HL-60 (cell line): ENCODE measurements at regions not wholly inside any gene's neighbourhood (a gene's known extent, or its start where the extent isn't known, plus 50 kb on each side); places are given as distances from the start of the nearest gene placed in this dataset.

ENCODE experiments used
- DNase-seq, 2 experiments: peaks; one replicate each; pipeline ENCODE4 v3.0.0-alpha.2; 2010 to 2020; ENCODE audit warnings: low read depth in 1 of 2, low spot score in 1 of 2
- H3K27ac ChIP-seq: fragments of 250-450 bp; sonication (Bioruptor Pico); replicated peaks from 2 replicates; pipeline ENCODE4 v1.5.1; 2020; ENCODE audit warnings: mild to moderate bottlenecking, moderate library complexity
- H3K27me3 ChIP-seq: fragments of 250-450 bp; sonication (Bioruptor Pico); 2 replicates; pipeline ENCODE4 v1.5.1; 2021; ENCODE audit warnings: mild to moderate bottlenecking, moderate library complexity; ENCODE audit not compliant: insufficient read depth, poor library complexity, severe bottlenecking
- H3K4me3 ChIP-seq: replicated peaks from 2 replicates; pipeline ENCODE4 v1.5.1; 2011; ENCODE audit warnings: mild to moderate bottlenecking, control low read depth, low read length; ENCODE audit not compliant: insufficient read depth
- GABPA ChIP-seq: IDR thresholded peaks from 2 replicates; pipeline ENCODE4 v1.6.1; 2012; ENCODE audit warnings: low read depth
- POLR2AphosphoS5 ChIP-seq: IDR thresholded peaks from 2 replicates; pipeline ENCODE4 v1.6.1; 2012; ENCODE audit warnings: low read depth
- SPI1 ChIP-seq: IDR thresholded peaks from 2 replicates; pipeline ENCODE4 v1.6.1; 2012; ENCODE audit warnings: low read depth, mild to moderate bottlenecking, borderline replicate concordance
- TF ChIP-seq, protein P1 (sequence below): IDR thresholded peaks from one replicate; pipeline ENCODE4 v1.5.1; 2011; ENCODE audit warnings: low read length, control low read depth, inconsistent platforms; ENCODE audit not compliant: insufficient read depth
- TF ChIP-seq, protein P2 (sequence below): IDR thresholded peaks from 2 replicates; pipeline ENCODE4 v1.6.1; 2012; ENCODE audit warnings: low read depth; ENCODE audit not compliant: insufficient replicate concordance

DNA sequence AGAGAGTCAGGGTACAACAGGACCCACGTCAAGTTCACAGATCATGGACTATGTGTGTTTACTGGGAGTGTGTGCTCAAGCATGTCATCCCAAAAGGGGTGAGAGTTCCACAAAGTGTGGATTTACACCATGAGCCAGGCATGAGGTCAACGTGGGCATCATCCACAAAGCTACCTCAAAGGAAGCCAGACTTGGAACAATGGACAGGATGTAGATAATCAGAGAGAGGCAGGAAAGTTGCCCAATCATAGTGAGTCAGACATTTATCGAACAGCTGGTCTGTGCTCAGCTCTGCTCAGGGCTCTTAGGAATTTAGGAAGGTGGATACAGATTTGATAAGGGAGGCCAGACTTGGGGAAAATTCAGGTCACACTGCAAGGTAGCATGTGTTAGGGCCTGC, 317.2 kb upstream of the CDYL start:
- no peaks in the 10 kb centered on the region for H3K27me3 ChIP-seq
- TF ChIP-seq POLR2AphosphoS5 (no peak), GABPA (no peak), SPI1 (no peak)
- TF ChIP-seq, protein P1, sequence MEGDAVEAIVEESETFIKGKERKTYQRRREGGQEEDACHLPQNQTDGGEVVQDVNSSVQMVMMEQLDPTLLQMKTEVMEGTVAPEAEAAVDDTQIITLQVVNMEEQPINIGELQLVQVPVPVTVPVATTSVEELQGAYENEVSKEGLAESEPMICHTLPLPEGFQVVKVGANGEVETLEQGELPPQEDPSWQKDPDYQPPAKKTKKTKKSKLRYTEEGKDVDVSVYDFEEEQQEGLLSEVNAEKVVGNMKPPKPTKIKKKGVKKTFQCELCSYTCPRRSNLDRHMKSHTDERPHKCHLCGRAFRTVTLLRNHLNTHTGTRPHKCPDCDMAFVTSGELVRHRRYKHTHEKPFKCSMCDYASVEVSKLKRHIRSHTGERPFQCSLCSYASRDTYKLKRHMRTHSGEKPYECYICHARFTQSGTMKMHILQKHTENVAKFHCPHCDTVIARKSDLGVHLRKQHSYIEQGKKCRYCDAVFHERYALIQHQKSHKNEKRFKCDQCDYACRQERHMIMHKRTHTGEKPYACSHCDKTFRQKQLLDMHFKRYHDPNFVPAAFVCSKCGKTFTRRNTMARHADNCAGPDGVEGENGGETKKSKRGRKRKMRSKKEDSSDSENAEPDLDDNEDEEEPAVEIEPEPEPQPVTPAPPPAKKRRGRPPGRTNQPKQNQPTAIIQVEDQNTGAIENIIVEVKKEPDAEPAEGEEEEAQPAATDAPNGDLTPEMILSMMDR, result no peak
- TF ChIP-seq, protein P2, sequence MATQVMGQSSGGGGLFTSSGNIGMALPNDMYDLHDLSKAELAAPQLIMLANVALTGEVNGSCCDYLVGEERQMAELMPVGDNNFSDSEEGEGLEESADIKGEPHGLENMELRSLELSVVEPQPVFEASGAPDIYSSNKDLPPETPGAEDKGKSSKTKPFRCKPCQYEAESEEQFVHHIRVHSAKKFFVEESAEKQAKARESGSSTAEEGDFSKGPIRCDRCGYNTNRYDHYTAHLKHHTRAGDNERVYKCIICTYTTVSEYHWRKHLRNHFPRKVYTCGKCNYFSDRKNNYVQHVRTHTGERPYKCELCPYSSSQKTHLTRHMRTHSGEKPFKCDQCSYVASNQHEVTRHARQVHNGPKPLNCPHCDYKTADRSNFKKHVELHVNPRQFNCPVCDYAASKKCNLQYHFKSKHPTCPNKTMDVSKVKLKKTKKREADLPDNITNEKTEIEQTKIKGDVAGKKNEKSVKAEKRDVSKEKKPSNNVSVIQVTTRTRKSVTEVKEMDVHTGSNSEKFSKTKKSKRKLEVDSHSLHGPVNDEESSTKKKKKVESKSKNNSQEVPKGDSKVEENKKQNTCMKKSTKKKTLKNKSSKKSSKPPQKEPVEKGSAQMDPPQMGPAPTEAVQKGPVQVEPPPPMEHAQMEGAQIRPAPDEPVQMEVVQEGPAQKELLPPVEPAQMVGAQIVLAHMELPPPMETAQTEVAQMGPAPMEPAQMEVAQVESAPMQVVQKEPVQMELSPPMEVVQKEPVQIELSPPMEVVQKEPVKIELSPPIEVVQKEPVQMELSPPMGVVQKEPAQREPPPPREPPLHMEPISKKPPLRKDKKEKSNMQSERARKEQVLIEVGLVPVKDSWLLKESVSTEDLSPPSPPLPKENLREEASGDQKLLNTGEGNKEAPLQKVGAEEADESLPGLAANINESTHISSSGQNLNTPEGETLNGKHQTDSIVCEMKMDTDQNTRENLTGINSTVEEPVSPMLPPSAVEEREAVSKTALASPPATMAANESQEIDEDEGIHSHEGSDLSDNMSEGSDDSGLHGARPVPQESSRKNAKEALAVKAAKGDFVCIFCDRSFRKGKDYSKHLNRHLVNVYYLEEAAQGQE, result no peak

DNA sequence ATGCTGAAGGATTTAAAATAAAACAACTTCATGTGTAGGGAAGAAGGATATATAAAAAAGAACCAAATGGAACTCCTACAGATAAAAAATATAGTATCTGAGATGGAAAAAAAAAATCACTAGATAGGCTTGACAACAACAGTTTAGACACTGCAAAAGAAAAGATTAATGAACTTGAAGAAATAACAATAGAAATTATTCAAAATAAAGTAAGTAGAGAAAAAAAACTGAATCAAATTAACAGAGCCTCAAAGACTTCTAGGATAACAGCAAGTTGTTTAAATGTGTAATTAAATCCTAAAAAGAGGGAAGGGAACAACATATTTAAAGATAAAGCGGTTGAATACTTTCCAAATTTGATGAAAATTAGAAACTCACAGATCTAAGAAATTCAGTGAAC, 316.3 kb upstream of the ECI2 start:
- no peak overlapping the region for H3K4me3 ChIP-seq
- no peak overlapping the region for H3K27ac ChIP-seq
- H3K27me3 ChIP-seq, result no peaks in the 10 kb centered on the region
- TF ChIP-seq, protein P2, result no peak
- no peak for DNase-seq

More for the DNA sequence above, 317.2 kb upstream of the CDYL start:
- peak in 1 of 2 experiments; percentile 10 for DNase-seq
- no peak overlapping the region for H3K27ac ChIP-seq
- no peak overlapping the region for H3K4me3 ChIP-seq

DNA sequence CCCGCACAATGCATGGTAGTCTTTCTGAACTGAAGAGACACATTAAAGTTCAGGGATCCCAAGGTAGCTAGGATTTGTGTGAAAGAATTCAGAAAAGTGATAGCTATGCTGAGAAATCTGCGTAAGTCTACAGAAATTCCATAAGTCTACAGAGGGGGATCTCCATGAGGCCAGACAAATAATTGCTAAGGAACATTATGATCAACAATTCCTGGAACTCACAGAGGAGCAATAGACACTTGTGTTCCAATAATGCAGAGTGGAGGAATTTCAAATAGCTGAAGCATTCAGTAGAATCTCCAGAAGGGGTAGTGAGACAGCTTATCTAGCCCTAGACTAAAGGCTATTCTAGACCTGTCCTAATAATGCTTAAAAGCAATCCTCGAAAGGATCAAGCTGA, 315.7 kb upstream of the ECI2 start:
- Histone ChIP-seq H3K27ac (no peak overlapping the region), H3K4me3 (no peak overlapping the region), H3K27me3 (no peaks in the 10 kb centered on the region)
- no peak for TF ChIP-seq POLR2AphosphoS5
- TF ChIP-seq, protein P1, result no peak
- TF ChIP-seq SPI1, result no peak
- no peak for TF ChIP-seq GABPA
- TF ChIP-seq, protein P2, result no peak
- no peak for DNase-seq

DNA sequence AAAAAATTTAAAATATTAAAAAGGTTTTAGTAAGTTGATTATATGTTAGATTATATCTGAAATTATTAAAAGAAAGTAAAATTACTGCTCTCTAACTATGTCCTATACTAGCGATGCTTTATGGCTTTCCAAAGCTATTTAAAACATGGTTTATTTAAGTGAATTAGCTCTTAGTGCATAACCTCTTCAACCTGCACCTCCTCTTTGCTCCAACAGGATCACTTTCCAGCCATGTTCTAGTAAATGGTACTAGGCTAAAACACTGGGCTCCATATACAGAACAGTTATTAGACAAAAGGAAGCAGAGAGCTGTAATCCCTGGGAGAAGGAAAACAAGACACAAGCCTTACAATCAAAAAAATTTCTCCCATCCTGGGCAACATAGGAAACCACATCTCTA, 314.9 kb upstream of the ECI2 start:
- Histone ChIP-seq H3K4me3 (no peak overlapping the region), H3K27me3 (no peaks in the 10 kb centered on the region), H3K27ac (no peak overlapping the region)
- DNase-seq, result no peak
- TF ChIP-seq, protein P1, result no peak
- TF ChIP-seq, protein P2, result no peak
- TF ChIP-seq POLR2AphosphoS5, result no peak
- no peak for TF ChIP-seq GABPA
- TF ChIP-seq SPI1, result no peak
